HG03039 (cell line): ENCODE measurements at regions not wholly inside any gene's neighbourhood (a gene's known extent, or its start where the extent isn't known, plus 50 kb on each side); places are given as distances from the start of the nearest gene placed in this dataset.

Experiments
- ATAC-seq: cut with Tn5 transposase; IDR thresholded peaks from one replicate; pipeline ENCODE4 v1.9.1; 2021; ENCODE audit warnings: mild to moderate bottlenecking, moderate library complexity; ENCODE audit not compliant: unreplicated experiment

GRCh38 chr3:30258426-30259392 is 347.7 kb upstream of the TGFBR2 start:
- ATAC-seq: no peak

- ATAC-seq: no peak
These were observed 346.7 kb upstream of the TGFBR2 start for GRCh38 chr3:30259730-30260129.

- no peak for ATAC-seq
These were observed 345.6 kb upstream of the TGFBR2 start for GRCh38 chr3:30260762-30261161.

GRCh38 chr3:30263238-30263924 is 343.0 kb upstream of the TGFBR2 start:
- ATAC-seq: no peak

GRCh38 chr3:30263925-30264313 is 342.5 kb upstream of the TGFBR2 start:
- no peak for ATAC-seq

GRCh38 chr3:30266524-30266923 is 339.9 kb upstream of the TGFBR2 start:
- no peak for ATAC-seq

- no peak for ATAC-seq
These were observed 338.1 kb upstream of the TGFBR2 start for GRCh38 chr3:30268288-30268687.

- ATAC-seq: peak; percentile 46
These were observed 336.5 kb upstream of the TGFBR2 start for GRCh38 chr3:30269751-30270445.

GRCh38 chr3:30271781-30272180 is 334.6 kb upstream of the TGFBR2 start:
- ATAC-seq: no peak

- no peak for ATAC-seq
These were observed 332.9 kb upstream of the TGFBR2 start for GRCh38 chr3:30273304-30274072.

GRCh38 chr3:30277494-30277893 is 328.9 kb upstream of the TGFBR2 start:
- no peak for ATAC-seq

- ATAC-seq: no peak
These were observed 324.9 kb upstream of the TGFBR2 start for GRCh38 chr3:30281526-30281925.

- ATAC-seq: no peak
These were observed 324.2 kb upstream of the TGFBR2 start for GRCh38 chr3:30282154-30282696.

- ATAC-seq: no peak
These were observed 321.0 kb upstream of the TGFBR2 start for GRCh38 chr3:30285188-30286006.

GRCh38 chr3:30286007-30286669 is 320.3 kb upstream of the TGFBR2 start:
- no peak for ATAC-seq

- no peak for ATAC-seq
These were observed 319.6 kb upstream of the TGFBR2 start for GRCh38 chr3:30286811-30287210.

- no peak for ATAC-seq
These were observed 317.6 kb upstream of the TGFBR2 start for GRCh38 chr3:30288830-30289229.

- ATAC-seq: no peak
These were observed 317.1 kb upstream of the TGFBR2 start for GRCh38 chr3:30289324-30289723.

GRCh38 chr3:30289766-30290165 is 316.6 kb upstream of the TGFBR2 start:
- no peak for ATAC-seq
